Panc1 (cell line): ENCODE measurements at regions not wholly inside any gene's neighbourhood (a gene's known extent, or its start where the extent isn't known, plus 50 kb on each side); places are given as distances from the start of the nearest gene placed in this dataset.
"Not testable (repeated sequence)": the region's sequence is repeated elsewhere in the genome, so short reads cannot be mapped to it uniquely, and the experiment has no call there.

Experiments
- CTCF ChIP-seq: fragments of 450-650 bp; IDR thresholded peaks from 2 replicates; pipeline ENCODE4 v1.5.1; 2017; ENCODE audit warnings: mild to moderate bottlenecking
- REST ChIP-seq, 2 experiments: IDR thresholded peaks; 2 replicates each; pipeline ENCODE4 v1.6.1; 2011 to 2012; ENCODE audit warnings: low read depth in 2 of 2, control low read depth in 1 of 2, low read length in 1 of 2, mild to moderate bottlenecking in 1 of 2, moderate library complexity in 1 of 2; ENCODE audit not compliant: insufficient read depth in 1 of 2
- SIN3A ChIP-seq: IDR thresholded peaks from 2 replicates; pipeline ENCODE4 v1.6.1; 2012; ENCODE audit warnings: low read depth, mild to moderate bottlenecking, low read length, moderate library complexity, borderline replicate concordance; ENCODE audit not compliant: insufficient read depth

GRCh38 chr17:55939181-55939810, 188.4 kb downstream of the PCTP start:
- TF ChIP-seq CTCF; REST (IDR thresholded peaks at IDR 0.05; ENCODE audit: insufficient read depth in 1 of 2, low read depth in 2 of 2, low read length in 1 of 2); SIN3A: not testable (repeated sequence)
